ENCODE measurements at regions not wholly inside any gene's neighbourhood (a gene's known extent, or its start where the extent isn't known, plus 50 kb on each side); places are given as distances from the start of the nearest gene placed in this dataset.

GRCh38 chr21:19286876-19287275 is 883.3 kb upstream of the TMPRSS15 start:
- DNase-seq (ENCODE audit: low spot score) = no peak
- intact Hi-C loops (cut with DNase I) = no loop called here

- DNase-seq (ENCODE audit: low spot score) = no peak
- intact Hi-C loops (cut with DNase I) = no loop called here
Measured at GRCh38 chr21:19290328-19290727, 886.7 kb upstream of the TMPRSS15 start.

GRCh38 chr21:19320291-19320690 is 916.7 kb upstream of the TMPRSS15 start:
- DNase-seq (ENCODE audit: low spot score) = no peak
- intact Hi-C loops (cut with DNase I) = no loop called here

- intact Hi-C loops (cut with DNase I) = no loop called here
- no peak for DNase-seq (ENCODE audit: low spot score)
Measured at GRCh38 chr21:19321688-19322087, 918.1 kb upstream of the TMPRSS15 start.

- intact Hi-C loops (cut with DNase I) = no loop called here
- no peak for DNase-seq (ENCODE audit: low spot score)
Measured at GRCh38 chr21:19322360-19322759, 918.8 kb upstream of the TMPRSS15 start.

GRCh38 chr21:19326531-19327319 is 923.1 kb upstream of the TMPRSS15 start:
- DNase-seq (ENCODE audit: low spot score) = no peak
- intact Hi-C loops (cut with DNase I) = no loop called here

GRCh38 chr21:19328954-19329353 is 925.4 kb upstream of the TMPRSS15 start:
- DNase-seq (ENCODE audit: low spot score) = no peak
- intact Hi-C loops (cut with DNase I) = no loop called here

- DNase-seq (ENCODE audit: low spot score) = no peak
- intact Hi-C loops (cut with DNase I) = no loop called here
Measured at GRCh38 chr21:19340303-19340702, 936.7 kb upstream of the TMPRSS15 start.

- no peak for DNase-seq (ENCODE audit: low spot score)
- intact Hi-C loops (cut with DNase I) = no loop called here
Measured at GRCh38 chr21:19340954-19341353, 937.4 kb upstream of the TMPRSS15 start.

- DNase-seq (ENCODE audit: low spot score) = no peak
- intact Hi-C loops (cut with DNase I) = no loop called here
Measured at GRCh38 chr21:19343711-19344110, 940.1 kb upstream of the TMPRSS15 start.

GRCh38 chr21:19350286-19350685 is 946.7 kb upstream of the TMPRSS15 start:
- no peak for DNase-seq (ENCODE audit: low spot score)
- intact Hi-C loops (cut with DNase I) = no loop called here

GRCh38 chr21:19353256-19353655 is 949.7 kb upstream of the TMPRSS15 start:
- intact Hi-C loops (cut with DNase I) = no loop called here

GRCh38 chr21:19368944-19369343 is 965.4 kb upstream of the TMPRSS15 start:
- DNase-seq (ENCODE audit: low spot score) = no peak

More at GRCh38 chr21:19353256-19353655, 949.7 kb upstream of the TMPRSS15 start:
- DNase-seq (ENCODE audit: low spot score) = no peak

GRCh38 chr21:19392390-19392789 is 988.8 kb upstream of the TMPRSS15 start:
- no peak for DNase-seq (ENCODE audit: low spot score)
- intact Hi-C loops (cut with DNase I) = no loop called here

More at GRCh38 chr21:19368944-19369343, 965.4 kb upstream of the TMPRSS15 start:
- intact Hi-C loops (cut with DNase I) = no loop called here

GRCh38 chr21:19400223-19400770 is 996.7 kb upstream of the TMPRSS15 start:
- intact Hi-C loops (cut with DNase I) = no loop called here

GRCh38 chr21:19402870-19403269 is 999.3 kb upstream of the TMPRSS15 start:
- intact Hi-C loops (cut with DNase I) = no loop called here
- no peak for DNase-seq (ENCODE audit: low spot score)

More at GRCh38 chr21:19400223-19400770, 996.7 kb upstream of the TMPRSS15 start:
- DNase-seq (ENCODE audit: low spot score) = no peak

GRCh38 chr21:19405326-19405725 is 1001.7 kb upstream of the TMPRSS15 start:
- intact Hi-C loops (cut with DNase I) = no loop called here
- DNase-seq (ENCODE audit: low spot score) = no peak

- intact Hi-C loops (cut with DNase I) = no loop called here
- no peak for DNase-seq (ENCODE audit: low spot score)
Measured at GRCh38 chr21:19420565-19420964, 1017.0 kb upstream of the TMPRSS15 start.

- intact Hi-C loops (cut with DNase I) = no loop called here
- no peak for DNase-seq (ENCODE audit: low spot score)
Measured at GRCh38 chr21:19433623-19434022, 1030.0 kb upstream of the TMPRSS15 start.

- intact Hi-C loops (cut with DNase I) = no loop called here
- no peak for DNase-seq (ENCODE audit: low spot score)
Measured at GRCh38 chr21:19440792-19441655, 1037.4 kb upstream of the TMPRSS15 start.

Data from cardiac septum (tissue), 1 donor.